ENCODE measurements at regions not wholly inside any gene's neighbourhood (a gene's known extent, or its start where the extent isn't known, plus 50 kb on each side); places are given as distances from the start of the nearest gene placed in this dataset.

DNA sequence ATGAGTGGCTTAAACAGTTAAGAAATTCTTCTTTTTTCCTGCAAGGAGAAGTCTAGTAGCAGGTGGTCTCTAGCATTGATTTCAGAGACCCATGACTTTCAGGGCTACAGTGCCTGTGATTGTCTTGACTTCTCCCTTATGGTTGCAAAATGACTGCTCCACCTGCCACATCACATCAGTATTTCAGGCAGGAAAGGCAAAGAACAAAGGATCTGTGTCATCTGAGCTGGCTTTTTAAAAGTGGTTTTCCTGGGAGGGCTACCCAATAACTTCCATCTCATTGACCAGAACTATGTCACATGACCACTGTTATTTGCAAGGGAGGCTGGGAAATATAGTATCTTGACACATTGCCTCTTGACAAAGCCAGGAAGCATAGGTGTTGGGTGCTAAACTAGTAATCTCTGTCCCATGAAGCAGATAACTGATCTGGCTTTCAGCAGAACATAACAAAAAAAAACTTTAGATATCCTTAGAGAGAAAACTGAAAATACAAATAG is 226.2 kb downstream of the DHX35 start:
- ChIA-PET POLR2A (no interaction called here), CTCF (no interaction called here)
- Mint-ChIP-seq H3K27ac (no peak overlapping the region), H3K27me3 (ENCODE audit: low read depth) (peaks cover 9% of the 10 kb centered on the region), H3K4me3 (no peak overlapping the region), H3K36me3 (no peaks in the 10 kb centered on the region), H3K4me1 (peaks cover 9% of the 10 kb centered on the region), H3K9me3 (peaks cover 28% of the 10 kb centered on the region)
- TF ChIP-seq TP53 (CRISPR knock-in tag; IDR thresholded peaks at IDR 0.05), result no peak
- TF ChIP-seq, protein P1, sequence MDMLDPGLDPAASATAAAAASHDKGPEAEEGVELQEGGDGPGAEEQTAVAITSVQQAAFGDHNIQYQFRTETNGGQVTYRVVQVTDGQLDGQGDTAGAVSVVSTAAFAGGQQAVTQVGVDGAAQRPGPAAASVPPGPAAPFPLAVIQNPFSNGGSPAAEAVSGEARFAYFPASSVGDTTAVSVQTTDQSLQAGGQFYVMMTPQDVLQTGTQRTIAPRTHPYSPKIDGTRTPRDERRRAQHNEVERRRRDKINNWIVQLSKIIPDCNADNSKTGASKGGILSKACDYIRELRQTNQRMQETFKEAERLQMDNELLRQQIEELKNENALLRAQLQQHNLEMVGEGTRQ (CRISPR knock-in tag; IDR thresholded peaks at IDR 0.05), result peak; percentile 62
- no peak for DNase-seq (ENCODE audit: low spot score)
- no peak for ATAC-seq

DNA sequence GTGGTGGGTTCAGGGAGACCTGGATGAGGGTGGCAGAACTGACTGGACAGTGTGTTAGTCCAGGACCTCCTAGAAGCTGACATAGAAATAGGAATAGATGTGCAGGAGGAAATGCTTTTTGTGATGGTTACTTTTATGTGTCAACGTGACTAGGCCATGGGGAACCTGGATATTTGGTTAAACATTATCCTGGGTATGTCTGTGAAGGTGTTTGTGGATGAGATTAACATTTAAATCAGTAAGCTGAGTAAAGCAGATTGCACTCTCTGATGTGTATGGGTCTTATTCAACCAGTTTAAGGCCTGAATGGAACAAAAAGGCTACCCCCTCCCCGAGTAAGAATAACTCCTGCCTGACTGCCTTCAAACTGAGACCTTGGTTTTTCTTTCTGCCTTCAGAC is 219.3 kb downstream of the DHX35 start:
- peaks cover 27% of the 10 kb centered on the region for H3K9me3 Mint-ChIP-seq
- ChIA-PET POLR2A (no interaction called here), CTCF (no interaction called here)
- 0 out of 2 replicates have a peak, but pooled peaks cover 2% of the 10 kb centered on the region for H3K27me3 Mint-ChIP-seq (ENCODE audit: low read depth)
- ATAC-seq, result no peak
- H3K27ac Mint-ChIP-seq, result no peak overlapping the region
- TF ChIP-seq RELA (CRISPR knock-in tag; IDR thresholded peaks at IDR 0.05; ENCODE audit: borderline replicate concordance), result no peak
- H3K4me3 Mint-ChIP-seq, result no peak overlapping the region
- DNase-seq (ENCODE audit: low spot score), result no peak
- H3K4me1 Mint-ChIP-seq, result no peaks in the 10 kb centered on the region
- H3K36me3 Mint-ChIP-seq, result no peaks in the 10 kb centered on the region

DNA sequence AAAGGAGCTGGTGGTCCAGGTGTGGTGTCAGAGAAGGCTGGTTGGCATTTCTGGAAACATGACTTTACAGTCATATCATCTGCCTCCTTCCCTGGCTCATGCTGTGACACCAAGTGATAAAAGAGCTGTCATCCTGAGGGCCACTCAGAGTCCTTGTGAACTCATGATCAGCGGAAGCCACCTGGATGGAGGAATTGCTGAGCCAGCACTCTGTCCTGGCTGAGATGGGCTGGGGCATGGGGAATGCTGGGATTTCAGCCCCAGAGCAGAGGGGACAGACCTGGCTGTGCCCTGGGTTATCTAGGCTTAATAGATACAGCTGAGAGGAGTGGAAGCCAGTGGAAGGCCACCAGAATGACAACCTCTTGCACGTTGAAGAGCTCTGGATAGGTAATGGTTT is 214.3 kb downstream of the DHX35 start:
- CTCF ChIA-PET, result no interaction called here
- POLR2A ChIA-PET, result no interaction called here
- Mint-ChIP-seq H3K27ac (no peak overlapping the region), H3K4me3 (no peak overlapping the region), H3K36me3 (no peaks in the 10 kb centered on the region), H3K27me3 (ENCODE audit: low read depth) (peaks cover 3% of the 10 kb centered on the region; the same call in 1 of the 2 replicates), H3K9me3 (no peaks in the 10 kb centered on the region), H3K4me1 (no peaks in the 10 kb centered on the region)
- no peak for DNase-seq (ENCODE audit: low spot score)
- ATAC-seq, result no peak
- TF ChIP-seq ZNF416 (CRISPR knock-in tag; IDR thresholded peaks at IDR 0.05), result no peak
- no peak for TF ChIP-seq CREM (CRISPR knock-in tag; IDR thresholded peaks at IDR 0.05)
- no peak for TF ChIP-seq JAZF1 (CRISPR knock-in tag; IDR thresholded peaks at IDR 0.05)
- no peak for TF ChIP-seq ZNF396 (CRISPR knock-in tag; IDR thresholded peaks at IDR 0.05; ENCODE audit: borderline replicate concordance)
- no peak for TF ChIP-seq TEAD1 (CRISPR knock-in tag; IDR thresholded peaks at IDR 0.05)
- TF ChIP-seq, protein P2, sequence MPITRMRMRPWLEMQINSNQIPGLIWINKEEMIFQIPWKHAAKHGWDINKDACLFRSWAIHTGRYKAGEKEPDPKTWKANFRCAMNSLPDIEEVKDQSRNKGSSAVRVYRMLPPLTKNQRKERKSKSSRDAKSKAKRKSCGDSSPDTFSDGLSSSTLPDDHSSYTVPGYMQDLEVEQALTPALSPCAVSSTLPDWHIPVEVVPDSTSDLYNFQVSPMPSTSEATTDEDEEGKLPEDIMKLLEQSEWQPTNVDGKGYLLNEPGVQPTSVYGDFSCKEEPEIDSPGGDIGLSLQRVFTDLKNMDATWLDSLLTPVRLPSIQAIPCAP (CRISPR knock-in tag; IDR thresholded peaks at IDR 0.05), result no peak
- TF ChIP-seq NFATC4 (CRISPR knock-in tag; IDR thresholded peaks at IDR 0.05), result no peak
- TF ChIP-seq NR3C1 (CRISPR knock-in tag; conservative IDR thresholded peaks at IDR 0.05; ENCODE audit: low read depth), result no peak
- no peak for TF ChIP-seq ZNF317 (CRISPR knock-in tag; IDR thresholded peaks at IDR 0.05; ENCODE audit: borderline replicate concordance, low read depth)
- no peak for TF ChIP-seq SOX15 (CRISPR knock-in tag; IDR thresholded peaks at IDR 0.05)
- TF ChIP-seq, protein P3, sequence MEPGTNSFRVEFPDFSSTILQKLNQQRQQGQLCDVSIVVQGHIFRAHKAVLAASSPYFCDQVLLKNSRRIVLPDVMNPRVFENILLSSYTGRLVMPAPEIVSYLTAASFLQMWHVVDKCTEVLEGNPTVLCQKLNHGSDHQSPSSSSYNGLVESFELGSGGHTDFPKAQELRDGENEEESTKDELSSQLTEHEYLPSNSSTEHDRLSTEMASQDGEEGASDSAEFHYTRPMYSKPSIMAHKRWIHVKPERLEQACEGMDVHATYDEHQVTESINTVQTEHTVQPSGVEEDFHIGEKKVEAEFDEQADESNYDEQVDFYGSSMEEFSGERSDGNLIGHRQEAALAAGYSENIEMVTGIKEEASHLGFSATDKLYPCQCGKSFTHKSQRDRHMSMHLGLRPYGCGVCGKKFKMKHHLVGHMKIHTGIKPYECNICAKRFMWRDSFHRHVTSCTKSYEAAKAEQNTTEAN (CRISPR knock-in tag; IDR thresholded peaks at IDR 0.05), result no peak
- TF ChIP-seq TCF7 (CRISPR knock-in tag; IDR thresholded peaks at IDR 0.05; ENCODE audit: low read depth), result no peak
- TF ChIP-seq ELF4 (CRISPR knock-in tag; IDR thresholded peaks at IDR 0.05; ENCODE audit: low read depth), result no peak
- no peak for TF ChIP-seq FOXP1 (CRISPR knock-in tag; IDR thresholded peaks at IDR 0.05; ENCODE audit: borderline replicate concordance)

DNA sequence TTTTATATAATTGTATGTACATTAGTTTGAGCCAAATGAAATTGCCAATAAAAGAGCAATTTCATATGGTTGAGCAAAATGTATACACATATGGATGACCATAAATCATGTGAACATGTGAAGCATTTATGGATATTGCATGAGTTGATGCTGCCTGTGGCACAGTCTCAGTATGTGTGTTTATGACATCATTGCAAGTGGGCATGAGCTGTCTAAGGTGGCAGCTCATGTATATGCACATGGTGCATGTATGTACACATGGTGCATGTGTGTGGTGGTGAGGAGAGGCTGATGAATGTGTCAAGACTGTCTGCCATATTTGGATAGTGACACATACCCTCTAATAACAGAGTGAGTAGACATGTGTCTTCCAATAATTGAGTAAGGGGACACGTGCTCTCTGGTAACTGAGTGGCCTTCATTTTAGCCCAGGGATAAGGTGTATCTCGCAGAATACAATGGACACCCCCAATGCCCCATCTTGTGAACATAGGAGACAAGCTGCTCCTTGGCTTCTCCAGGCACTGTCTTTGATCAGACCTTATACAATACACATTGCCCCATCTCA is 208.8 kb downstream of the DHX35 start:
- no peaks in the 10 kb centered on the region for H3K36me3 Mint-ChIP-seq
- peaks cover 3% of the 10 kb centered on the region; the same call in 1 of the 2 replicates for H3K27me3 Mint-ChIP-seq (ENCODE audit: low read depth)
- POLR2A ChIA-PET, result no interaction called here
- ATAC-seq, result no peak
- DNase-seq (ENCODE audit: low spot score), result no peak
- no peak overlapping the region for H3K27ac Mint-ChIP-seq
- CTCF ChIA-PET, result no interaction called here
- no peaks in the 10 kb centered on the region for H3K4me1 Mint-ChIP-seq
- H3K9me3 Mint-ChIP-seq, result no peaks in the 10 kb centered on the region
- H3K4me3 Mint-ChIP-seq, result no peak overlapping the region
- TF ChIP-seq, protein P4, sequence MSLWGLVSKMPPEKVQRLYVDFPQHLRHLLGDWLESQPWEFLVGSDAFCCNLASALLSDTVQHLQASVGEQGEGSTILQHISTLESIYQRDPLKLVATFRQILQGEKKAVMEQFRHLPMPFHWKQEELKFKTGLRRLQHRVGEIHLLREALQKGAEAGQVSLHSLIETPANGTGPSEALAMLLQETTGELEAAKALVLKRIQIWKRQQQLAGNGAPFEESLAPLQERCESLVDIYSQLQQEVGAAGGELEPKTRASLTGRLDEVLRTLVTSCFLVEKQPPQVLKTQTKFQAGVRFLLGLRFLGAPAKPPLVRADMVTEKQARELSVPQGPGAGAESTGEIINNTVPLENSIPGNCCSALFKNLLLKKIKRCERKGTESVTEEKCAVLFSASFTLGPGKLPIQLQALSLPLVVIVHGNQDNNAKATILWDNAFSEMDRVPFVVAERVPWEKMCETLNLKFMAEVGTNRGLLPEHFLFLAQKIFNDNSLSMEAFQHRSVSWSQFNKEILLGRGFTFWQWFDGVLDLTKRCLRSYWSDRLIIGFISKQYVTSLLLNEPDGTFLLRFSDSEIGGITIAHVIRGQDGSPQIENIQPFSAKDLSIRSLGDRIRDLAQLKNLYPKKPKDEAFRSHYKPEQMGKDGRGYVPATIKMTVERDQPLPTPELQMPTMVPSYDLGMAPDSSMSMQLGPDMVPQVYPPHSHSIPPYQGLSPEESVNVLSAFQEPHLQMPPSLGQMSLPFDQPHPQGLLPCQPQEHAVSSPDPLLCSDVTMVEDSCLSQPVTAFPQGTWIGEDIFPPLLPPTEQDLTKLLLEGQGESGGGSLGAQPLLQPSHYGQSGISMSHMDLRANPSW (CRISPR knock-in tag; conservative IDR thresholded peaks at IDR 0.05; ENCODE audit: low read depth), result no peak
- TF ChIP-seq PRRX2 (CRISPR knock-in tag; IDR thresholded peaks at IDR 0.05) (no peak), TEAD1 (CRISPR knock-in tag; IDR thresholded peaks at IDR 0.05) (no peak), CREB1 (CRISPR knock-in tag; IDR thresholded peaks at IDR 0.05) (no peak), RELA (CRISPR knock-in tag; IDR thresholded peaks at IDR 0.05; ENCODE audit: borderline replicate concordance) (no peak), MYBL2 (CRISPR knock-in tag; IDR thresholded peaks at IDR 0.05) (no peak), TCF7 (CRISPR knock-in tag; IDR thresholded peaks at IDR 0.05; ENCODE audit: low read depth) (no peak)
- TF ChIP-seq, protein P5, sequence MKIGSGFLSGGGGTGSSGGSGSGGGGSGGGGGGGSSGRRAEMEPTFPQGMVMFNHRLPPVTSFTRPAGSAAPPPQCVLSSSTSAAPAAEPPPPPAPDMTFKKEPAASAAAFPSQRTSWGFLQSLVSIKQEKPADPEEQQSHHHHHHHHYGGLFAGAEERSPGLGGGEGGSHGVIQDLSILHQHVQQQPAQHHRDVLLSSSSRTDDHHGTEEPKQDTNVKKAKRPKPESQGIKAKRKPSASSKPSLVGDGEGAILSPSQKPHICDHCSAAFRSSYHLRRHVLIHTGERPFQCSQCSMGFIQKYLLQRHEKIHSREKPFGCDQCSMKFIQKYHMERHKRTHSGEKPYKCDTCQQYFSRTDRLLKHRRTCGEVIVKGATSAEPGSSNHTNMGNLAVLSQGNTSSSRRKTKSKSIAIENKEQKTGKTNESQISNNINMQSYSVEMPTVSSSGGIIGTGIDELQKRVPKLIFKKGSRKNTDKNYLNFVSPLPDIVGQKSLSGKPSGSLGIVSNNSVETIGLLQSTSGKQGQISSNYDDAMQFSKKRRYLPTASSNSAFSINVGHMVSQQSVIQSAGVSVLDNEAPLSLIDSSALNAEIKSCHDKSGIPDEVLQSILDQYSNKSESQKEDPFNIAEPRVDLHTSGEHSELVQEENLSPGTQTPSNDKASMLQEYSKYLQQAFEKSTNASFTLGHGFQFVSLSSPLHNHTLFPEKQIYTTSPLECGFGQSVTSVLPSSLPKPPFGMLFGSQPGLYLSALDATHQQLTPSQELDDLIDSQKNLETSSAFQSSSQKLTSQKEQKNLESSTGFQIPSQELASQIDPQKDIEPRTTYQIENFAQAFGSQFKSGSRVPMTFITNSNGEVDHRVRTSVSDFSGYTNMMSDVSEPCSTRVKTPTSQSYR (CRISPR knock-in tag; IDR thresholded peaks at IDR 0.05), result no peak

Data from WTC11 (cell line).